GM23338 (cell line): ENCODE measurements at regions not wholly inside any gene's neighbourhood (a gene's known extent, or its start where the extent isn't known, plus 50 kb on each side); places are given as distances from the start of the nearest gene placed in this dataset.

Experiments
- ATAC-seq: fragments of 200-7000 bp; cut with Tn5 transposase; 3 replicates; pipeline ENCODE4 v1.9.1; 2020
- DNase-seq: peaks from one replicate; pipeline ENCODE4 v3.0.0-alpha.2; 2015; ENCODE audit warnings: low spot score
- H2AFZ ChIP-seq: fragments of 200-600 bp; sonication (generic); 2 replicates; pipeline ENCODE4 v1.8.0; 2016; ENCODE audit warnings: antibody characterized with exemption, mild to moderate bottlenecking, moderate library complexity
- H3F3A ChIP-seq: fragments of 200-600 bp; sonication (generic); replicated peaks from 2 replicates; pipeline ENCODE4 v1.8.0; 2017; ENCODE audit warnings: antibody characterized with exemption, mixed run types, low read depth
- H3K27ac ChIP-seq: fragments of 200-600 bp; sonication (generic); 2 replicates; pipeline ENCODE4 v1.6.1; 2016; ENCODE audit warnings: low read depth
- H3K27me3 ChIP-seq: fragments of 200-600 bp; sonication (generic); 2 replicates; pipeline ENCODE4 v1.8.0; 2016; ENCODE audit warnings: mild to moderate bottlenecking, mixed run types, moderate library complexity; ENCODE audit not compliant: insufficient read depth
- H3K36me3 ChIP-seq: fragments of 200-600 bp; sonication (generic); 2 replicates; pipeline ENCODE4 v1.8.0; 2016; ENCODE audit warnings: mild to moderate bottlenecking; ENCODE audit not compliant: insufficient read depth
- H3K4me1 ChIP-seq: fragments of 200-600 bp; sonication (generic); 2 replicates; pipeline ENCODE4 v1.8.0; 2016; ENCODE audit warnings: mild to moderate bottlenecking, moderate library complexity; ENCODE audit not compliant: insufficient read depth
- H3K4me2 ChIP-seq: fragments of 200-600 bp; sonication (generic); 2 replicates; pipeline ENCODE4 v1.7.1; 2017; ENCODE audit warnings: mixed run types
- H3K4me3 ChIP-seq: fragments of 200-600 bp; sonication (generic); 2 replicates; pipeline ENCODE4 v1.6.1; 2016; ENCODE audit warnings: mixed run types
- H3K79me2 ChIP-seq: fragments of 200-600 bp; sonication (generic); replicated peaks from 2 replicates; pipeline ENCODE4 v1.8.0; 2017; ENCODE audit warnings: mild to moderate bottlenecking; ENCODE audit not compliant: insufficient read depth
- H3K9me2 ChIP-seq: fragments of 200-600 bp; sonication (generic); 2 replicates; pipeline ENCODE4 v1.8.0; 2017; ENCODE audit not compliant: insufficient read depth
- H4K20me1 ChIP-seq: fragments of 200-600 bp; sonication (generic); replicated peaks from 2 replicates; pipeline ENCODE4 v1.8.0; 2017; ENCODE audit warnings: mild to moderate bottlenecking; ENCODE audit not compliant: insufficient read depth
- H3K27ac Mint-ChIP-seq: 2 replicates; pipeline ENCODE4 v1.8.0; 2020; ENCODE audit warnings: inconsistent platforms, mild to moderate bottlenecking, moderate library complexity, mixed read lengths
- H3K27me3 Mint-ChIP-seq: 3 replicates; pipeline ENCODE4 v1.8.0; 2022; ENCODE audit warnings: low read depth, mild to moderate bottlenecking, moderate library complexity, mixed read lengths, inconsistent platforms; ENCODE audit not compliant: insufficient read depth, poor library complexity
- H3K36me3 Mint-ChIP-seq: 3 replicates; pipeline ENCODE4 v1.8.0; 2021; ENCODE audit warnings: low read depth, mild to moderate bottlenecking, inconsistent platforms, moderate library complexity, mixed read lengths
- H3K4me1 Mint-ChIP-seq: 3 replicates; pipeline ENCODE4 v1.8.0; 2020; ENCODE audit warnings: mild to moderate bottlenecking, inconsistent platforms, mixed read lengths
- H3K4me3 Mint-ChIP-seq: 3 replicates; pipeline ENCODE4 v1.8.0; 2021; ENCODE audit warnings: moderate library complexity, mild to moderate bottlenecking, inconsistent platforms, mixed read lengths
- H3K9me3 Mint-ChIP-seq: 3 replicates; pipeline ENCODE4 v1.8.0; 2020; ENCODE audit warnings: moderate library complexity, mild to moderate bottlenecking, inconsistent platforms, mixed read lengths
- CREB1 ChIP-seq: fragments of 250-450 bp; sonication (Bioruptor Pico); IDR thresholded peaks from 2 replicates; pipeline ENCODE4 v1.5.0; 2020; ENCODE audit warnings: low read depth, mild to moderate bottlenecking, moderate library complexity
- EZH2 ChIP-seq: fragments of 200-600 bp; sonication (generic); IDR thresholded peaks from one replicate; pipeline ENCODE4 v1.8.0; 2017; ENCODE audit warnings: antibody characterized with exemption, mild to moderate bottlenecking, low read depth; ENCODE audit not compliant: unreplicated experiment
- EZH2phosphoT487 ChIP-seq: fragments of 200-600 bp; sonication (generic); IDR thresholded peaks from one replicate; pipeline ENCODE4 v1.8.1; 2018; ENCODE audit warnings: antibody characterized with exemption; ENCODE audit not compliant: unreplicated experiment
- JUNB ChIP-seq: IDR thresholded peaks from one replicate; pipeline ENCODE4 v1.6.1; 2016; ENCODE audit warnings: antibody characterized with exemption; ENCODE audit not compliant: unreplicated experiment
- NANOG ChIP-seq: IDR thresholded peaks from 2 replicates; pipeline ENCODE4 v1.6.1; 2016; ENCODE audit warnings: antibody characterized with exemption, borderline replicate concordance
- POLR2AphosphoS5 ChIP-seq: IDR thresholded peaks from 2 replicates; pipeline ENCODE4 v1.6.1; 2016; ENCODE audit warnings: antibody characterized with exemption, low read depth
- STAT1 ChIP-seq: IDR thresholded peaks from one replicate; pipeline ENCODE4 v1.6.1; 2016; ENCODE audit warnings: antibody characterized with exemption; ENCODE audit not compliant: unreplicated experiment
- ZNF114 ChIP-seq: fragments of 250-450 bp; sonication (Bioruptor Pico); IDR thresholded peaks from 2 replicates; pipeline ENCODE4 v1.5.0; 2020; ENCODE audit warnings: mild to moderate bottlenecking, moderate library complexity
- ZNF331 ChIP-seq: fragments of 250-450 bp; sonication (Bioruptor Pico); IDR thresholded peaks from 2 replicates; pipeline ENCODE4 v1.5.0; 2020; ENCODE audit warnings: low read depth, mild to moderate bottlenecking, moderate library complexity
- TF ChIP-seq, protein P1 (sequence below), 2 experiments: fragments of 200-600 bp in 1 of 2; sonication (generic) in 1 of 2; conservative IDR thresholded peaks; 2 replicates each; pipeline versions ENCODE4 v1.5.1 to v1.6.1; 2016 to 2017; ENCODE audit warnings: antibody characterized with exemption in 2 of 2, low read depth in 2 of 2, mild to moderate bottlenecking in 2 of 2, moderate library complexity in 1 of 2
- TF ChIP-seq, protein P2 (sequence below): IDR thresholded peaks from 2 replicates; pipeline ENCODE4 v1.6.1; 2016; ENCODE audit warnings: antibody characterized with exemption
- TF ChIP-seq, protein P3 (sequence below): fragments of 250-450 bp; sonication (Bioruptor Pico); IDR thresholded peaks from 2 replicates; pipeline ENCODE4 v1.5.0; 2020; ENCODE audit warnings: mild to moderate bottlenecking, moderate library complexity

DNA sequence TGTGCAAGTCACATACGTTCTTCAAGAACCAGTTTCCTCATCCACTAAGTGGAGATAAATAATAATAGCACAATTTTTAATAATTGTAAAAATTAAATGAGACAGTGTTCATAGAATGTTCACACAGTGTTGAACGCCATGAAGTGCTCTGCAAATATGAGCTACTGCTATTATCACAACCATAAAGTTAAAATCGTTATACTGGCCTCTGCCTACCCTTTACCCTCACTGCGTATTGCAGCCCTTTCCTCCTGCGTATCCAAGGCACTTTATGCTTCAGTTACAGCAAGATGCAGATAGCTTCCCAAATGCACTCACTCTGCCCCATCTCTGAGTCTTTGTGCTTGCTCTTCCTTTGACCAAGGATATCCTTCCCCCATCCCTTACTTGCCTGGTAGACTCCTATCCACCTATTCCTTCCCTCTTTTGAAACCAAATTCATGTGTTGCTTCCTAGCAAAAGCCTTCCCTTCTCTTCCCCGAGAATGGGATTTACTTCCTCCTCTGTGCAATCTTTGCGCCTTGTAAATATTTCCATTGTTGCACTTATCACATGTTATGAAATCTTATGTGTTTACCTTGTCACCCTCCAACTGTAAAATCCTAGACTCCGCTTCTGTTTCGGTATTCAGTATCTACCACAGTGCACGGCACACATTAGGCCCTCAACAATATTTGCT is 196.9 kb downstream of the ADAMTS15 start:
- Mint-ChIP-seq H3K27ac (no peak overlapping the region), H3K36me3 (no peaks in the 10 kb centered on the region), H3K4me1 (peaks cover 4% of the 10 kb centered on the region; the same call in 2 of the 3 replicates), H3K27me3 (peaks cover 4% of the 10 kb centered on the region), H3K4me3 (no peak overlapping the region), H3K9me3 (no peaks in the 10 kb centered on the region)
- no peak for ATAC-seq
- Histone ChIP-seq H3K9me2 (no peaks in the 10 kb centered on the region), H3K27me3 (no peaks in the 10 kb centered on the region), H3K4me2 (no peak overlapping the region), H4K20me1 (no peaks in the 10 kb centered on the region), H3K4me1 (no peaks in the 10 kb centered on the region), H3K4me3 (no peak overlapping the region), H3K79me2 (no peaks in the 10 kb centered on the region), H3K36me3 (no peaks in the 10 kb centered on the region), H3F3A (no peaks in the 10 kb centered on the region), H3K27ac (no peak overlapping the region), H2AFZ (peak overlapping the region; percentile 32; the same call in 1 of the 2 replicates)
- DNase-seq: no peak
- no peak for TF ChIP-seq EZH2
- TF ChIP-seq EZH2phosphoT487: no peak
- no peak for TF ChIP-seq CREB1

DNA sequence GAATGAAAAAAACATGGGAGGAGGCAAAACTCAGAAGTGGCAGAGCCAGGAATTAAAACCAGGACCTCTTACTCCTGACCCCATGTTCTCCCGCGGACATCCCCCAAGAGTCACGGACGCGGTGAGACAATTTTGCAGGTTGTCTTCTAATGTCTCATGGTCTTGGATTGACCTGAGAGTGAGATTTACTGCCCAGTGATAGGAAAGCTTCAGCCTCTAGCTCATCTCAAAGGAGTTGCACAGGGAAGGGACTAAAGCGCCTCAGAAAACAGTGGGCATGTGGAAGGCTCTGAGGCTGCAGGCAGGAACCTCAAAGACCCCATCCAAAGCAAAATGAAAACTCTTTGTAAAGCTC is 197.4 kb downstream of the ADAMTS15 start:
- no peak for ATAC-seq
- H3K4me3 ChIP-seq: no peak overlapping the region
- peak overlapping the region; percentile 32; the same call in 1 of the 2 replicates for H2AFZ ChIP-seq
- no peaks in the 10 kb centered on the region for H3K9me3 Mint-ChIP-seq
- H3K36me3 ChIP-seq: no peaks in the 10 kb centered on the region
- H3F3A ChIP-seq: no peaks in the 10 kb centered on the region
- H3K27me3 Mint-ChIP-seq: peaks cover 4% of the 10 kb centered on the region
- no peak for DNase-seq
- H3K27ac ChIP-seq: no peak overlapping the region
- H3K79me2 ChIP-seq: no peaks in the 10 kb centered on the region
- H3K27ac Mint-ChIP-seq: no peak overlapping the region
- no peaks in the 10 kb centered on the region for H4K20me1 ChIP-seq
- H3K4me2 ChIP-seq: no peak overlapping the region
- no peaks in the 10 kb centered on the region for H3K9me2 ChIP-seq
- H3K27me3 ChIP-seq: no peaks in the 10 kb centered on the region
- H3K4me1 Mint-ChIP-seq: peaks cover 3% of the 10 kb centered on the region; the same call in 2 of the 3 replicates
- H3K36me3 Mint-ChIP-seq: no peaks in the 10 kb centered on the region
- H3K4me3 Mint-ChIP-seq: no peak overlapping the region
- no peaks in the 10 kb centered on the region for H3K4me1 ChIP-seq
- TF ChIP-seq POLR2AphosphoS5 (no peak), NANOG (no peak), EZH2phosphoT487 (no peak), STAT1 (no peak), JUNB (no peak), ZNF114 (no peak), EZH2 (no peak), CREB1 (no peak), ZNF331 (no peak)
- TF ChIP-seq, protein P1, sequence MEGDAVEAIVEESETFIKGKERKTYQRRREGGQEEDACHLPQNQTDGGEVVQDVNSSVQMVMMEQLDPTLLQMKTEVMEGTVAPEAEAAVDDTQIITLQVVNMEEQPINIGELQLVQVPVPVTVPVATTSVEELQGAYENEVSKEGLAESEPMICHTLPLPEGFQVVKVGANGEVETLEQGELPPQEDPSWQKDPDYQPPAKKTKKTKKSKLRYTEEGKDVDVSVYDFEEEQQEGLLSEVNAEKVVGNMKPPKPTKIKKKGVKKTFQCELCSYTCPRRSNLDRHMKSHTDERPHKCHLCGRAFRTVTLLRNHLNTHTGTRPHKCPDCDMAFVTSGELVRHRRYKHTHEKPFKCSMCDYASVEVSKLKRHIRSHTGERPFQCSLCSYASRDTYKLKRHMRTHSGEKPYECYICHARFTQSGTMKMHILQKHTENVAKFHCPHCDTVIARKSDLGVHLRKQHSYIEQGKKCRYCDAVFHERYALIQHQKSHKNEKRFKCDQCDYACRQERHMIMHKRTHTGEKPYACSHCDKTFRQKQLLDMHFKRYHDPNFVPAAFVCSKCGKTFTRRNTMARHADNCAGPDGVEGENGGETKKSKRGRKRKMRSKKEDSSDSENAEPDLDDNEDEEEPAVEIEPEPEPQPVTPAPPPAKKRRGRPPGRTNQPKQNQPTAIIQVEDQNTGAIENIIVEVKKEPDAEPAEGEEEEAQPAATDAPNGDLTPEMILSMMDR (conservative IDR thresholded peaks at IDR 0.05; ENCODE audit: low read depth in 2 of 2): no peak
- TF ChIP-seq, protein P2, sequence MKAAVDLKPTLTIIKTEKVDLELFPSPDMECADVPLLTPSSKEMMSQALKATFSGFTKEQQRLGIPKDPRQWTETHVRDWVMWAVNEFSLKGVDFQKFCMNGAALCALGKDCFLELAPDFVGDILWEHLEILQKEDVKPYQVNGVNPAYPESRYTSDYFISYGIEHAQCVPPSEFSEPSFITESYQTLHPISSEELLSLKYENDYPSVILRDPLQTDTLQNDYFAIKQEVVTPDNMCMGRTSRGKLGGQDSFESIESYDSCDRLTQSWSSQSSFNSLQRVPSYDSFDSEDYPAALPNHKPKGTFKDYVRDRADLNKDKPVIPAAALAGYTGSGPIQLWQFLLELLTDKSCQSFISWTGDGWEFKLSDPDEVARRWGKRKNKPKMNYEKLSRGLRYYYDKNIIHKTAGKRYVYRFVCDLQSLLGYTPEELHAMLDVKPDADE: no peak
- TF ChIP-seq, protein P3, sequence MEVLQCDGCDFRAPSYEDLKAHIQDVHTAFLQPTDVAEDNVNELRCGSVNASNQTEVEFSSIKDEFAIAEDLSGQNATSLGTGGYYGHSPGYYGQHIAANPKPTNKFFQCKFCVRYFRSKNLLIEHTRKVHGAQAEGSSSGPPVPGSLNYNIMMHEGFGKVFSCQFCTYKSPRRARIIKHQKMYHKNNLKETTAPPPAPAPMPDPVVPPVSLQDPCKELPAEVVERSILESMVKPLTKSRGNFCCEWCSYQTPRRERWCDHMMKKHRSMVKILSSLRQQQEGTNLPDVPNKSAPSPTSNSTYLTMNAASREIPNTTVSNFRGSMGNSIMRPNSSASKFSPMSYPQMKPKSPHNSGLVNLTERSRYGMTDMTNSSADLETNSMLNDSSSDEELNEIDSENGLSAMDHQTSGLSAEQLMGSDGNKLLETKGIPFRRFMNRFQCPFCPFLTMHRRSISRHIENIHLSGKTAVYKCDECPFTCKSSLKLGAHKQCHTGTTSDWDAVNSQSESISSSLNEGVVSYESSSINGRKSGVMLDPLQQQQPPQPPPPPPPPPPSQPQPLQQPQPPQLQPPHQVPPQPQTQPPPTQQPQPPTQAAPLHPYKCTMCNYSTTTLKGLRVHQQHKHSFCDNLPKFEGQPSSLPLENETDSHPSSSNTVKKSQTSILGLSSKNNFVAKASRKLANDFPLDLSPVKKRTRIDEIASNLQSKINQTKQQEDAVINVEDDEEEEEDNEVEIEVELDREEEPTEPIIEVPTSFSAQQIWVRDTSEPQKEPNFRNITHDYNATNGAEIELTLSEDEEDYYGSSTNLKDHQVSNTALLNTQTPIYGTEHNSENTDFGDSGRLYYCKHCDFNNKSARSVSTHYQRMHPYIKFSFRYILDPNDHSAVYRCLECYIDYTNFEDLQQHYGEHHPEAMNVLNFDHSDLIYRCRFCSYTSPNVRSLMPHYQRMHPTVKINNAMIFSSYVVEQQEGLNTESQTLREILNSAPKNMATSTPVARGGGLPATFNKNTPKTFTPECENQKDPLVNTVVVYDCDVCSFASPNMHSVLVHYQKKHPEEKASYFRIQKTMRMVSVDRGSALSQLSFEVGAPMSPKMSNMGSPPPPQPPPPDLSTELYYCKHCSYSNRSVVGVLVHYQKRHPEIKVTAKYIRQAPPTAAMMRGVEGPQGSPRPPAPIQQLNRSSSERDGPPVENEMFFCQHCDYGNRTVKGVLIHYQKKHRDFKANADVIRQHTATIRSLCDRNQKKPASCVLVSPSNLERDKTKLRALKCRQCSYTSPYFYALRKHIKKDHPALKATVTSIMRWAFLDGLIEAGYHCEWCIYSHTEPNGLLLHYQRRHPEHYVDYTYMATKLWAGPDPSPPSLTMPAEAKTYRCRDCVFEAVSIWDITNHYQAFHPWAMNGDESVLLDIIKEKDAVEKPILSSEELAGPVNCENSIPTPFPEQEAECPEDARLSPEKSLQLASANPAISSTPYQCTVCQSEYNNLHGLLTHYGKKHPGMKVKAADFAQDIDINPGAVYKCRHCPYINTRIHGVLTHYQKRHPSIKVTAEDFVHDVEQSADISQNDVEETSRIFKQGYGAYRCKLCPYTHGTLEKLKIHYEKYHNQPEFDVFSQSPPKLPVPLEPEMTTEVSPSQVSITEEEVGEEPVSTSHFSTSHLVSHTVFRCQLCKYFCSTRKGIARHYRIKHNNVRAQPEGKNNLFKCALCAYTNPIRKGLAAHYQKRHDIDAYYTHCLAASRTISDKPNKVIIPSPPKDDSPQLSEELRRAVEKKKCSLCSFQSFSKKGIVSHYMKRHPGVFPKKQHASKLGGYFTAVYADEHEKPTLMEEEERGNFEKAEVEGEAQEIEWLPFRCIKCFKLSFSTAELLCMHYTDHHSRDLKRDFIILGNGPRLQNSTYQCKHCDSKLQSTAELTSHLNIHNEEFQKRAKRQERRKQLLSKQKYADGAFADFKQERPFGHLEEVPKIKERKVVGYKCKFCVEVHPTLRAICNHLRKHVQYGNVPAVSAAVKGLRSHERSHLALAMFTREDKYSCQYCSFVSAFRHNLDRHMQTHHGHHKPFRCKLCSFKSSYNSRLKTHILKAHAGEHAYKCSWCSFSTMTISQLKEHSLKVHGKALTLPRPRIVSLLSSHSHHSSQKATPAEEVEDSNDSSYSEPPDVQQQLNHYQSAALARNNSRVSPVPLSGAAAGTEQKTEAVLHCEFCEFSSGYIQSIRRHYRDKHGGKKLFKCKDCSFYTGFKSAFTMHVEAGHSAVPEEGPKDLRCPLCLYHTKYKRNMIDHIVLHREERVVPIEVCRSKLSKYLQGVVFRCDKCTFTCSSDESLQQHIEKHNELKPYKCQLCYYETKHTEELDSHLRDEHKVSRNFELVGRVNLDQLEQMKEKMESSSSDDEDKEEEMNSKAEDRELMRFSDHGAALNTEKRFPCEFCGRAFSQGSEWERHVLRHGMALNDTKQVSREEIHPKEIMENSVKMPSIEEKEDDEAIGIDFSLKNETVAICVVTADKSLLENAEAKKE: no peak
